ENCODE measurements at regions not wholly inside any gene's neighbourhood (a gene's known extent, or its start where the extent isn't known, plus 50 kb on each side); places are given as distances from the start of the nearest gene placed in this dataset.
"Not testable (repeated sequence)": the region's sequence is repeated elsewhere in the genome, so short reads cannot be mapped to it uniquely, and the experiment has no call there.

GRCh38 chr1:194825382-194825781 lies 1639.0 kb upstream of the B3GALT2 start:
- no peak for DNase-seq (ENCODE audit: low read depth in 2 of 2)

DNA sequence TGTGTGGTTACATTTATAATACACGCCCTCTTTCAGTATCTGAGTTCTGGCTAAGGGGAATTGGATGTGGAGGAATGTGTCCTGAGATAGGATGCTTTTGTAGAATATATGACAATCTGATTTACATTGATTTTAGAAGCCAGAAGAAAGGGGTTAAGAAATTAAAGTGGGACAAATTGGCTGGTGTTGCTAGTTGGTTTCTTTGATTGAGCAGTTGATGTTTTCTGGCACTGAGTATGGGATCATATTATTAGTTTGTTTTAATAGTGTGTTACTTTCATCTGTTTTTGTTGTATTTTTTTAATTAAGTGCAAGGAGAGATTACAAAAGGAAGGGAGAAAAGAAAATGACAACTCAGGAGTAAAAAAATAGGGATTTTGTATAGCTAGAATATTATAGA lies 1634.7 kb upstream of the B3GALT2 start:
- DNase-seq (ENCODE audit: low read depth in 2 of 2), result no peak

GRCh38 chr1:194818674-194819073 lies 1632.3 kb upstream of the B3GALT2 start:
- no peak for DNase-seq (ENCODE audit: low read depth in 2 of 2)

GRCh38 chr1:194816859-194817258 lies 1630.4 kb upstream of the B3GALT2 start:
- no peak for DNase-seq (ENCODE audit: low read depth in 2 of 2)

DNA sequence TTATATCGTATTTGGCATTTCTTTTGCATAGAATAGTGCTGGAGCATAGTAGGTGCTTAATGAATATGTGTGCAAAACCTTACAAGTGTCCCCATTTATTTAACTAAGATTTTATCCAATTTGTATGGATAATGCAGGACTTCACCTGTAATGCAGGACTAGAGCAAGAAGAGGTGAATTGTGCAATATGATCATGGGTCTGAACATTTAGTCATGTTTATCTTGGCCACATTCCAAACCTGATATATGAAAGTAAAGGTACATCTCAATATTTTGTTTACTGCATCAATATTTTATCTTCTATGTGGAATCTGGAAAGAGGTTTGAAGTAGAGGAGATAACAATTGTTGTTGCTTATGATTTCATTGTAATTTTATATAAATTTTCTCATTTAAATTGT lies 1626.7 kb upstream of the B3GALT2 start:
- no peak for DNase-seq (ENCODE audit: low read depth in 2 of 2)

DNA sequence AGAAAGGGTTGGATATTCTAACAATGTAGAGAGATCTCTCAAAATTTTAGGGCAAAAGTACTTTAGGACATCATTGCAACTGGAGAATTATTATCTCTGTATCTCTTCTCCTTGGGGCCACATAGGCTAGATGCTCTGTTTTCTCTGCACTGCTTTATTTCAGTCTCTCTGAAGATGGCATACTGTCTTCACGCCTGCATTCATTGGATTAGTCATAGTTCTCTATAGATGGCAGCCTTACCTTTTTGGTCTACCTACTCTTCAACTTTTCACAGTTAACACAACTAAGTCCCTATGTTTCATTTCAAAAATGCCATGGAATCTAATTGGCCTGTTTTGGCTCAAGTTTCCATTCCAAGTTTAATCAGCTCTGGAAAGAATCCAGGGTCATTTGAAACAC lies 1623.3 kb upstream of the B3GALT2 start:
- no peak for DNase-seq (ENCODE audit: low read depth in 2 of 2)

DNA sequence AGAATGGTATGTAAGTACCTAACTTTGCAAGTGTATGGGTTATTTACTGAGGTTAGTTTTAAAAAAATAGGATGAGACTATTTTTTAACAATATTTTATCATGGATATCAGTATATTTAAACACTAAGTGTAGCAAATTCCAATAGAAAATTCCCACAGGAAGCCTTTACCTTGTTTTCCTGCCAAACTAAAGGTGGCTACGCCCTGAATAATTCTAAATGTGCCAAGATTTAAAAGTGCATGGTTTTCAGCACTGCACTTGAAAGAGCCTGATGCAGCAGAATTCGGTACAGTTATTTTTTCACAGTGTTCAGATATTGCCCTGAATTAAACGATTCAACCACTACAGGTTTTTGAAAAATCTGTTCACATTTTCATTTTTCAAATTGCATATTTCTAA lies 1622.8 kb upstream of the B3GALT2 start:
- DNase-seq (ENCODE audit: low read depth in 2 of 2), result no peak

- no peak for DNase-seq (ENCODE audit: low read depth in 2 of 2)
Measured at GRCh38 chr1:194807530-194808220, 1621.3 kb upstream of the B3GALT2 start.

DNA sequence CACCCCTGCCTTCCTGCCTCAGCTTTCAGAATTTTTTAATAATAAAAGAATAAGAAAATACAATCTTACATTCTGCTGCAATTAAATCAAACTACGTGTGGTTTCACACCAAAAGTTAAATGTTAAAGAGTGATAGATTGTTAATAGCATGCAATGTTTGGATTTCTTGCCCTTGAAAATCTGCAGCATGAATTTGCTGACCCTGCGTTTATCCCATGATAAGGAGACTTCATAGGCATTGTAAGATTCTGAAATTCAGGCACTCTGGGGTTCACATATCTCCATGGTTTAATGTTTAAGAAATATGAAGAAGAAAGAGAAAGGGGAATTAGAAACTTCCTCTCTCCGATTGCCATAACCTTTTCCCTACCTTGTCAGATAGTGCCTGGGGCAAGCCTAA lies 1616.2 kb upstream of the B3GALT2 start:
- no peak for DNase-seq (ENCODE audit: low read depth in 2 of 2)

GRCh38 chr1:194795917-194796593 lies 1609.6 kb upstream of the B3GALT2 start:
- no peak for DNase-seq (ENCODE audit: low read depth in 2 of 2)

DNA sequence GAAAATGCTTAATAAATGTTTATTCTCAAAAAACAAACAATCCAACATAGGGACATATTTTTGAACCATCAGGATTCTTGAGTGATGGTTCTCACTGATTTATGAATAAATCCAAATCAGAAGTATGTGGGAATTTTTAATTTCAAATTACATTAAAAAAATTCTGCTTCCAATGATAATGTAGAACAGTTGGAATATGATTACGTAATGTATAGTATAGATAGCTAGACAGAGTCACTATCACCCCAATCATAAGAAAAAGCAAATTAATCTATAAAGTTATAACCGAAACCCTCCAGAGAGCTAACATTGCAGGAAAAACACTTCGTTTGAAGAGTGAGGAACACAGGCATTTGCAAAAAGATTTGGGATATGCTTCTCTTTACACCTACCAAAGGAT lies 1600.6 kb upstream of the B3GALT2 start:
- DNase-seq (ENCODE audit: low read depth in 2 of 2), result no peak

GRCh38 chr1:194786027-194786426 lies 1599.6 kb upstream of the B3GALT2 start:
- no peak for DNase-seq (ENCODE audit: low read depth in 2 of 2)

DNA sequence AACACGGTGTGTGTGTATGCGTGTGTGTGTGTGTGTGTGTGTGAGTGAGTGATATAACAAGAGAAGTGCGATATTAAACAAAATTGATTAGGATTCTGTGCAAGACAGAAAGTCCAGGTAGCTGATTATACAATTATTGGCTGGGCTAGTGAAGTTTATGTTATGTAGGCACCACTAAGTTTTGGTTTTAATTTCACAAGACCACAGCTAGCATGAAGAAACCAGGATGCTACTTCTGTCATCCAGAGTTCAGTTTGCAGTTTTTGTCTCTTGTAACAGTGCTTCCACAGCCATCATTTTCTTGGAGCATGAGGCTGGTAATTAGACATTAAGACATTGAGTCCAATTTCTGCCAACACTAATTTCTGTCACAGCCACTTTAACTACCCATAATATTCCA lies 1590.2 kb upstream of the B3GALT2 start:
- no peak for DNase-seq (ENCODE audit: low read depth in 2 of 2)

DNA sequence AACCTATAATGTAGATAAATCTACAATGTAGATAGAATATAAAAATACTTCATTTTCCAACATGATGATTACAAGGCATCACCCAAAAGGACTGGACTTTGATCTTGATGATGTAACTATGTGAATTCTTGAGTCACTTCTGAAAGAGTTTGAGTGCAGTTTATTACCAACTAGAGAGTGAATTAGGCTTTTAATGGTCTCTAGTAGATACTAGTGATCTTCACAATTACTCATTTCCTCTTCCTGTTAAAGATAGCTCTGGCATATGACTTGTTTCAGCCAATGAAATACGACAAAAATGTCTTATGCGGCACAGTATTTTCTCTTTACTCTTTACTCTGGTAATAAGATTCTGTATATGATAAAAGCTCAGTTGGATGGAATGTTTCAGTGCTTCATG lies 1588.1 kb upstream of the B3GALT2 start:
- DNase-seq (ENCODE audit: low read depth in 2 of 2), result no peak

- no peak for DNase-seq (ENCODE audit: low read depth in 2 of 2)
Measured at GRCh38 chr1:194755241-194755994, 1569.0 kb upstream of the B3GALT2 start.

- DNase-seq (ENCODE audit: low read depth in 2 of 2), result not testable (repeated sequence)
Measured at GRCh38 chr1:194738843-194739242, 1552.4 kb upstream of the B3GALT2 start.

DNA sequence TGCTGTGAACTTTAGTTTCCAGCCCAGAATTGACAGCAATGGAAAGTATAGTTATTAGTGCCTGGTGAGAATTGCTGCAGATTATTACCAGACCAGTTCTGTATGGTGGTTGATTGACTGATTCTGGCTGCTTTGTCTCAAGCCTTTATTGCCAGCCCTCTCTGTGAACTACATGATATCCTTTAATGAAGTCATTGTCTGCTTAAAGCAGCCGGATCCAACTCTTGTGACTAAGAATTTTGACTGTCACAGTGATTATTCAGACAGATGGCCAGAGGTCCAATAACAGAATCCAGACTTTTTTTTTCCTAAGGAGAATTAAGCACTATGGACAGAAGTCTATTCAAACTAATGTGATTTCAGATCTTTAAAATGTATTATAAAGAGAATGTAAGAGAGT lies 1548.6 kb upstream of the B3GALT2 start:
- DNase-seq (ENCODE audit: low read depth in 2 of 2), result no peak

DNA sequence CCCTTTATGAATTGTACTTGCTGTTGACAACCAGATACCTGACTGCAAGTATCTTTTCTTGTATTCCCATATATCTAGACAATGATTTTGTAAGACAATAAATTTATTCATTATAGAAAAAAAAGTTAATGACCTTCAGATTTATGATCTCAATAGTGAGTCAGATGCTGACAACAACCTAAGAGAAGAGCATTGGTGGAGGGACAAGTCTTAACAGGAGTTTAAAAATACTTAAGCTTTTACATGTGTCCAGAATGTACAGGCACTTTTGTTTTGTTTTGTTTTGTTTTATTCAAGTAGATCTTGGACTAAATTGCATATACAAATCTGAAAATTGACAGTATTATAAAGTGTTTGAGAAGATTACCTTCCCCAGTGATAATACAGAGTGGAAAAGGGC lies 1544.6 kb upstream of the B3GALT2 start:
- no peak for DNase-seq (ENCODE audit: low read depth in 2 of 2)

GRCh38 chr1:194730304-194730703 lies 1543.9 kb upstream of the B3GALT2 start:
- DNase-seq (ENCODE audit: low read depth in 2 of 2), result no peak

- no peak for DNase-seq (ENCODE audit: low read depth in 2 of 2)
Measured at GRCh38 chr1:194723067-194723466, 1536.7 kb upstream of the B3GALT2 start.

GRCh38 chr1:194717941-194718340 lies 1531.5 kb upstream of the B3GALT2 start:
- DNase-seq (ENCODE audit: low read depth in 2 of 2), result no peak

DNA sequence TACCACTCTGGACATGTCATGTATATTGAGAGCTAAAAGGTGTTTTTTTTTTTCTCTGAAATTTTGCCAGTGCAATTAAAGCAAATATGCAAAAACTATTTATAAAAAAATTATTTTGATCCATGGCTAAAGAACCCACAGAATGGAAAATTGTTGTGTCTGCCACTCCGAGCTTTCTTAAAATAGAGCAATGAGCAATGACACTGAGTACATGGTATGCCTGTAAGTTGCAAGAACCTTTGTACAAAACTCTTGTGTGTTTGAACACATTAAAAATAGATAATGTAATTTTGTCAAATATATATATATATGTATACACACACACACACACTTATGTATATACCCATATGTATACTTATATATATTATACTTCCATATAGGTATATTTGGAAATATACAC lies 1530.9 kb upstream of the B3GALT2 start:
- DNase-seq (ENCODE audit: low read depth in 2 of 2), result no peak

GRCh38 chr1:194710671-194711070 lies 1524.3 kb upstream of the B3GALT2 start:
- DNase-seq (ENCODE audit: low read depth in 2 of 2), result no peak
